Stimulated activated CD4-positive, alpha-beta T cell treated with anti-CD3 and anti-CD28 coated beads, Interleukin-1b, Interleukin-23, amount 100 ng/mL, for 24 hours (primary cell): ENCODE measurements at regions not wholly inside any gene's neighbourhood (a gene's known extent, or its start where the extent isn't known, plus 50 kb on each side); places are given as distances from the start of the nearest gene placed in this dataset.

Experiments
- DNase-seq, 4 experiments: peaks; one replicate each; pipeline ENCODE4 v3.0.0-alpha.2; 2020; ENCODE audit warnings: low read depth in 4 of 4, low spot score in 1 of 4

- no peak for DNase-seq
Measured at GRCh38 chr3:178002113-178002512, 534.1 kb upstream of the KCNMB2 start.

DNA sequence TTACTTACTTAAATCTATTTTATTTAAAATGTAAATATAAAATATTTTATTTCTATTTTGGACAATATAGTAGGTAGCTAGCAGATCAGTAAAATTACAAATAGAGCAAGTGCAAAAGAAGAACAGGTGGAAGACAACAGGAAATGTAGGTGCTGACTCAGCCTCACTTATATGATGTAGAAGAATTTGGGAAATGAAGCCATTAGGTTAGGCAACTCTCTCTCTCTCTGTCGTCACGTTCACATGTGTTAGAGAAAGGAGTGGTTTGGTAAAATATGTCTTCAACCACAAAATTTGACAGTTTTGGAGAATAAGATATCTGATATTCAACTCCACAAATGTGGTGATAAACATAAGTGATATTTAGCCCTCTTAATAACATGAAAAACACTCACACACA is 532.5 kb upstream of the KCNMB2 start:
- no peak for DNase-seq

DNA sequence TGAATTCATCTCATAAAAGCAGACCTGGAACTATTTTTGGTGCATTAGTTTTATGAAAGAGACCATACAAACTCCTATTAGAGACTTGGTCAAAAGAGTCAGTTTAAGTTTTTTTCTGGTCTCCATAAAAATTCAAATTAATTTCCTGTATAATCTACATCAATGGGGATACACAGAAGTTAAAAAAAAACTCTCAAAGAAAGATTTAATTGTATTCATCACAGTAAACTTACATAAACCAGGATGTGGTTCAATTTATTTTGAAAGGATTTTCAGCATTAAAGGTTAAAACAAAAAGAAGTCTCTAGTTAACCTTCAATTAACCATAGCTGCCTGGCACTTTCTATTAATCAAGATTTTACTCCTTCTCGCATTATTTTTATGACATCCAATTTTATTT is 530.3 kb upstream of the KCNMB2 start:
- DNase-seq: no peak

- DNase-seq: no peak
Measured at GRCh38 chr3:178010306-178010705, 525.9 kb upstream of the KCNMB2 start.

DNA sequence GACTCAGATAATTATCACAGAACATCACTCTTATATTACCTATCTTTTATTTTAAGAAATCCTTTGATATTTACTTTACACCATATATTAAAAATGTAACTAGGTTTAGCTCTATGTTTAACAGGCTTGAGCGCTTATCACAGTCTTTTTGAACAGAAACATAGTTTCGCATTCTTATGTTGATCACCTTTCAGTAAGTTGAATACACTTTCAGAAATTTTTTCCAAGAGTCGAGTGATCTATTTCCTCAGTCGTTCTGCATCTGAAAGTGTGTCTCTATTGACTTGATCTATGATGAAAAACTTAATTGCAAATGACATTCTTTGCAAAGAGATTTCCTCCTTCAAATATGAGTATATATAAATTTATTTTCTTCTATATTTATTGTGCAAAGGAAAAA is 516.6 kb upstream of the KCNMB2 start:
- DNase-seq: no peak

GRCh38 chr3:178022599-178022998 is 513.6 kb upstream of the KCNMB2 start:
- no peak for DNase-seq

- DNase-seq: no peak
Measured at GRCh38 chr3:178028933-178029332, 507.3 kb upstream of the KCNMB2 start.

- DNase-seq: no peak
Measured at GRCh38 chr3:178036451-178037144, 499.6 kb upstream of the KCNMB2 start.

- DNase-seq: no peak
Measured at GRCh38 chr3:178041931-178042330, 494.3 kb upstream of the KCNMB2 start.

DNA sequence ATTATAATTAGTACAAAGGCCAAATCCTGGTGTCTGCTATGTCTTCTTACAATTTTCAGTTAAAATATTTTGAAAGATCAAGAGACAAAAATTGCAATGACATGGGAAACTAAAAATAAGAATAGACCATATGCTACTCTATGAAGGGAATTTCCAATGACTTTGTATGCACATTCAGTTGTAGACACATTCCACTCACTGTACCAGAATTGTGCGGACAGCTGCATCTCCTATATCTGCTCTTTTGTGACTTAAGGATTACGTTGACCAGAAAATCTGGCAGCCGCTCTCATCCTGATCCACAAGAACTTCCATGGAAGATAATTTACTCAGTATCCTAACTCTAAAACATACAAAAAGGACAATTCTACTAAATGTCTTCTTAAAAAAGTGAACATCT is 493.9 kb upstream of the KCNMB2 start:
- no peak for DNase-seq

- DNase-seq: no peak
Measured at GRCh38 chr3:178043084-178043483, 493.2 kb upstream of the KCNMB2 start.

DNA sequence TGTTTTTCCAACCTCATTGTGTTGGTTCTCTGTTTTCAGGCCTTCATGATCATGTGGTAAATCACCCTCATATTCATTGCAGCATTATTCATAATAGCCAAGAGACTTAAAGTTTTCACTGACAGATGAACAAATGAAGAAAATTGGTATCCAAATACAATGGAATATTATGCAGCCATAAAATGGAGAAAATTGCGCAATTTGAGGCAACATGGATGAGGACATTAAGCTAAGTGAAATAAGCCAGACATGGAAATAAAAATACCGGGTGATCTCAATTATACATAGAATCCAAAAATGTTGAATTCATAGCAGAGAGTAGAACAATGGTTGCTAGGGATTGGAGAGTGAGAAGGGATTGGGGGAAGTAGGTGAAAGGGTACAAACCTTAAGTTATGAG is 491.9 kb upstream of the KCNMB2 start:
- no peak for DNase-seq

DNA sequence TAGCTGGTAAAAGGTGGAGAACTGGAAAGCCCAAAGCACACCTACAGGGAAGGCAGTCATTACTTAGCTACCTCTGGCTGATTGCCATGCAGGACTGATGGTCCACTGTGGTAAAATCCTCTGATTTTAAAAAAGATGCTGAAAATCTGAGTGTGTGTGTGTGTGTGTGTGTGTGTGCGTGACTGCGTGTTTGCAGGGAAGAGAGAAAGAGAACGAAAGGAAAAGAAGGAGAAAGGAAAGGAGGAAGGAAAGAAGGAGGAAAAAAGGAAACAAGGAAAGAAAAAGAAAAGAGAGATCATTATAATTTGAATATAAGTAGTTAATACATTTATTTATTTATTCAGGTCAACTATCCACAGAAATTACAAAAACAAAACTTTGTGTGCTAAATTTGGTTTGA is 488.7 kb upstream of the KCNMB2 start:
- no peak for DNase-seq

- DNase-seq: no peak
Measured at GRCh38 chr3:178048768-178049167, 487.5 kb upstream of the KCNMB2 start.

DNA sequence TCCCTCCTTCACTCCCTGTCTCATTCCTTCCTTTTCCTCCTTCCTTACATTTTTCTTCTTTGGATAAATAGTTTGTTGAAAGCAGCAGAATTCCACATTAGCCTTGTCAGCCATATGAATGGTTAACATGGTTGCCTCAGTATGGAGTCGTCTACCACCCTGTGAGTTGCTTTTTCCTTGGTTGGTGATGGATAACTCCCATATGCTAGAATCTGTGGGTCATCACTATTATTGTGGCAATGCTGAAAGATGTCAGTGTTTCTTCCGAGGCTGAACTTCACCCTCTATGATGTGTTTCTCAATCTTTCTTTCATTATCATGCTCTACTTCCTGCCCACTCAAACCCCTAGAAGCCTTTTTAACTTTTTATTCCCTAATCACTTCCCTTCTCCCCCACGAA is 481.8 kb upstream of the KCNMB2 start:
- DNase-seq: no peak

- DNase-seq: no peak
Measured at GRCh38 chr3:178055939-178056338, 480.3 kb upstream of the KCNMB2 start.

GRCh38 chr3:178056868-178057267 is 479.4 kb upstream of the KCNMB2 start:
- no peak for DNase-seq

DNA sequence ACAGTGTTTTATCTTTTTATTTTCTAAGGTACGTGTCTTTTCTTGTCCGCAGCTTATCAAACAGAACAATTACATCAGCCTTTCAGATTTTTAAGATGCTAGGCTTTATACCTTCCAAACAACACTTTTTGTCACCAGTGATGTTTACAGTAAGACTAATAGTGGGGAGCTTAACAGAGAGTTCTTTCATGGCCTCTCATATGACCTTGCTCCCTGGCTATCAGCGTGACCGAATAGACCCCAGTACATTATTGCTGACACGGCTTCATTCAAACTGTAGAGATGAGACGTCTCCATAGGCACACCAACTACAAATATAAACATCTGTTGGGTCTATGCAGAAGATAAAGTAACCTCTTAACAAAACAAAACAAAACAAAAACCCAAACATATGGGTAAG is 477.6 kb upstream of the KCNMB2 start:
- DNase-seq: no peak

DNA sequence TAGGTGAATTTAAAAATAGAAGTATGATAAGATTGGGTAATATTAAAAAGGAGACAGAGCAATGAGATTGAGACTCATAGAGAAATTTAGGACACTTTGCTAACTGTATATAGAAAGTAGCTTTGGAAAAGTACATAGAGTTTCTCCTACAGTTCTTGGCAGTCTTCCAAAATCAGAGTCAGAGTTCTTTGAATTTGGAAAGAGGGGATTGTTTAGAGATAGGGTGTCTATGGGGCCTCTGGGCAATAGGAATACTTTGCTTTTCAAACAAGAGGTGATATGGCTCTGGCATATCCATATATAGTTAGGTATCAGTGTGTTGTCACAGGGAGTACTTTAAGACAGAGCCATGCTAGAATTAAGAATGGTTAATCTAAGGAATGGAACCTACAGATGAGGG is 477.1 kb upstream of the KCNMB2 start:
- DNase-seq: no peak

DNA sequence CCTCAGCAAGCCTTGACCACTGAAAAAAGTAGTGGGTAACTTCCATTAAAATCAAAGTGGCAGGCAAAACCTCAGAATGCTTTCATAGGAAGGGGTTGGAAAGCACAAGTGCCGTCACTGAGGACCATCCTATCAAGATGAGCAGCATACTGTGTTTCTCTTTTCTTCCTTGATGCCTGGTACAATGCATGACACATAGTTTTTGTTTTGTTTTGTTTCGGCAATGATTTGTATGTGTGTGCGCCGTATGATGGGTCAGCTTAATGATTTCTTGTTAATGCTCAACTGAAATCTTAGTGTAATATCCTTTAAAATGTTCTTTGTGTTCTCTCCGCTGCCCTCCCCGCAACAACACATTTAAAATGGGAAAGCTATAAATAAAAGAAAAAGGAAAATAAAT is 476.4 kb upstream of the KCNMB2 start:
- no peak for DNase-seq

DNA sequence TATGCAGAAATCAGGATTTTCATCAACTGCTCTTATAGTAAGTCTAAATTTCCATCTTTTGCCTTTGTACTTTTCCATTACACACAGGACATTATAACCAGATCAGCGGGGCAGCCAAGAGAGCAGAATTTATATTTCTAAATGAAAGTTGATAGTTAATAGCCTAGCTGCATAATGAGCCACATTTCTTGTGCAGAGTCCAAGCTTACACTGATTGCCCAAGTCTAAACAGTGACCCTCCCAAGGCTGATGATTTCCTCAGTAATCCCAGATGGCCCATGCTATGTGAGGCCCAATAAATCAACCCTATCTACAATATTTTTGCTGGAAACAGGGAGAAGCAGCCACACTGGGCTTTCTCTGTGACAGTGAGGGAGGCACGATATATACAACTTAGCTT is 475.8 kb upstream of the KCNMB2 start:
- DNase-seq: no peak

DNA sequence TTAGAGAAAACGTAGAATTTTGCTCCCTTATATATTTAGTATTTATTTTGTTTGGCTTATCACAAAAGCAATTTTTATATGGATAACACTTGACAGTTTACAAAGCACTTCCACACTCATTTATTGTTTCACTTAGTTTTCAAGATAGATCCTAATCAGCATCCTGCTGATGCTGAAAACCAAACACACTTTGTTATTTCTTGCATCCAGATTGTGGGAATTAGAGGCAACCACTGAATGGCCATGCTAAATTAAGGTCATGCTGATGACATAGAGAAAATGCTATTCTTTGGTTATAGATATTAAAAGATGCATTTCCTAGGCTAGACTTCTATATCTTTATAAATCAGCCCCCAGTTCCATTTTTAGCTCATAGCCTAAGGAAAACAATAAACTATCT is 474.1 kb upstream of the KCNMB2 start:
- no peak for DNase-seq

GRCh38 chr3:178063461-178063860 is 472.8 kb upstream of the KCNMB2 start:
- DNase-seq: no peak

DNA sequence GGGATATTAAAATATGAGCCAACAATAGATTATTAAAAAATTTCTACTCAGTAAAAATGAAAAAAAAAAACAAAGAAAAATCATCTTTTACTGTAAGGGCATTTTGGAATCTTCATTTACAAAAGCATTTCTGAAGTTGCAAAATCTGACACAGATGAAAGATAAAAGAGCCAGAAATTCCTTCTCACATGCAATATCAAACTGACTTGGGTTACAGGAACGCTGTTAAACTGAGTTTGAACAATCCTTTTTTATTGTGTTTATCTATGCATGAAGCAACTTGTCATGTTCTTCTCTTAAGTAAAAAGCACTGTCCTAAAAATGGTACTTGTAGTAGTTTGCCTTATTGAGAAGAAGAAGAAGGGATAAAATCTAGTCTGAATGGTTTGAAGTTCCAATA is 468.5 kb upstream of the KCNMB2 start:
- DNase-seq: no peak
